Left hindlimb (tissue), 1 donor: ENCODE measurements at regions not wholly inside any gene's neighbourhood (a gene's known extent, or its start where the extent isn't known, plus 50 kb on each side); places are given as distances from the start of the nearest gene placed in this dataset.
A peak's percentile ranks its signal among the peaks of the same experiment; 100 is the strongest.

ENCODE experiments used
- DNase-seq: peaks from one replicate; pipeline ENCODE4 v3.0.0-alpha.2; 2018

DNA sequence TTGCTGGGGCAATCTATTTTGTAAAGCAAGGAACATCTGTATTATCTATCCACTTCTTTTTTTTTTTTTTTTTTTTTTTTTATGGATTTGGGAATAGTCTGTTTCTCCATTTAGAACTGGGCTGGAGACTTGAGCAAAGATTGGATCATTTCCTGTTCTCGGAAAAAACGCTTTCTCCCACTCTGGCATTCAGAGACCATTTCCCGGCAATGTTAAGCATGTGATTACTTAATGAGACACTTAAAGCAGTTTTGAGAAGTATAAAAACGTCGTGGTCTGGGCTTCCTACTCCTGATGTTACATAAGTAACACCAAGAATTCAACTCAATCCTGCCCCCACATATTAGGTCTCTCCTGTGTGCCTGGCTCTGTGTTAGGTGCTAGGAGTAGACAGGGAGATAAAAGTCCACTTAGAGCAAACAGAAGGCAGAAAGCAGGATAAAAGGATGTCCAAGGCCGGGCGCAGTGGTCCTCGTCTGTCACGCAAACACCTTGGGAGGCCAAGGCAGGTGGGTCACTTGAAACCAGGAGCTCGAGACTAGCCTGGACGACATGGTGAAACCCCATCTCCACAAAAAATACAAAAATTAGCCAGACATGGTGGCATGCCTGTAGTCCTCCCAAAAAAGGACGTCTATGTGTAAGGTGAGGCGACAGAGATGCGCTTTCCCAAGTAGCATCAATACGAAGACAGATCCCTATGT lies 152.1 kb upstream of the GSC start:
- peak; percentile 67 for DNase-seq

DNA sequence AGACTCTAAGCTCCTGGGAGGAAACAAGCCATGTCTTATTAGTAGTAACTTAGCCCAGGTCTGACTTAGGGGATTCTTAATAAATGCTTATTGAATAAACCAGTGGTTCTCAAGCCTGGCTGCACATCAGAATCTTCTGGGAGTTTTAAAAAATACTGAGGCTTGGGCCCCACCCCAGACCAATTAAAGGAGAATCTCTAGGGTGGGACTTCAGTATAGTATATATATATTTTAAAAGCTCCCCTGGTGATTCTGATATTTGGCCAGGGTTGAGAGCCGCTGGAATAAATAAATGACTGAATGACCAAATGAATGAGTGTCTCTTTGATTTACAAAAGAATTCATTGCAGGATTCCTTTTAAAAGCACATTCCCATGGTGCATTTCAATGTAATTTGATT lies 151.5 kb upstream of the GSC start:
- no peak for DNase-seq

DNA sequence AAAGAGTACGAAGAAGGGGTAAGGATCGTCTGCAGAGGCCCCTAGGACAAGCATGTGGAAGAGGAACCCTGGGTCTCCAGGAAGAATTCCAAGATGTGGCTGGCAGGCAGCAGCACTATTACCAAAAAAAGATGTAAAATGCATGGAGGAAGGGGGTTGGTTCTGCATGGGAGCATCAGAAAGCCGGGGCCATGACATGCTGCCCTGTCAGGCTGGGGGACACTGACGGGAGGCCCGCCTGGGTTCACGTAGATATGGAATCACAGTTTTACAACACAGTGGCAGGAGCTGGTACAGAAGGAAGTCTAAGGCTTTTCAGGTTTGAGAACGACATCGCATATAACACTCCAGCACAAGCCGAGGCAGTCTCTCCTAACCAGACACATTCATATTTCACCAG lies 150.0 kb upstream of the GSC start:
- DNase-seq = no peak

DNA sequence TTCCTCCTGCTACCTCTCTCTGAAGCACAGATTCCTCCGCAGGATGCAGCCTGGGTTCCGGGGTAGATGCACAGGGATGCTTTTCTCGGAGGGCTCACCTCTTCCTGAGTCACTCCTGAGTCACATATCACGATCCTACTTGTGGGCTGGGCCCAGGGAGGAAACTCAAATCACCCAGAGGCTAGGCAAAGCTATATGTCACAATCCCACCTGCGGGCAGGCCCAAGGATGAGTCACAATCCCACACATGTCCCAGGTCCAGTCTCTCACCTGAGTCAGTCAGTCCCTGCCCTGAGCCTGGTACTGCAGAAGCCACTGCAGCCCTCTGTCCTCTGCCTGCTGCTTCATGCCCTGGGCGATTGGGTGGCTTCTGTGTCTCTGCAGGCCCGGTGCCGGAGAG lies 149.0 kb upstream of the GSC start:
- no peak for DNase-seq

DNA sequence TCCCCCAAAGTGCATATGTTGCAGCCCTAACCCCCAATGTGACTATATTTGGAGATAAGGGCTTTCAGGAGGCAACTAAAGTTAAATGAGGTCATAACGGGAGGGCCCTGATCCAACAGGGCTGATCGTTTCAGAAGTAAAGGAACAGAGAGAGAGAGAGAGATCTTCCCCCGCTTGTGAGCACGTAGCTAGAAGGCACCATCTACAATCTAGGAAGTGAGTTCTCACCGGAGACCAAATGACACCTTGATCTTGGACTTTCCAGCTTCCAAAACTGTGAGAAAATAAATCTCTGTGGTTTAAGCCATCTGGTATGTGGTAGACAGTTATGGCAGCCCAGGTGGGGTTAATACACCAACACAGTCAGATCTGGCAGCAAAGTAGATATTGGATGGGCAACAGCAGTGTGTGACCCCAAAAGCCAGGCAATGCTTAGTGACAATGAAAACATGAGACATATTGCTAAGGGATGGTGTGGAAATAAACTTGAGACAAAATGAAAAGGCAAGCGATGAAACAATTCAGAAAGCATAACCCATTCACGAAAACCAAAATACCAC lies 147.2 kb upstream of the GSC start:
- no peak for DNase-seq

DNA sequence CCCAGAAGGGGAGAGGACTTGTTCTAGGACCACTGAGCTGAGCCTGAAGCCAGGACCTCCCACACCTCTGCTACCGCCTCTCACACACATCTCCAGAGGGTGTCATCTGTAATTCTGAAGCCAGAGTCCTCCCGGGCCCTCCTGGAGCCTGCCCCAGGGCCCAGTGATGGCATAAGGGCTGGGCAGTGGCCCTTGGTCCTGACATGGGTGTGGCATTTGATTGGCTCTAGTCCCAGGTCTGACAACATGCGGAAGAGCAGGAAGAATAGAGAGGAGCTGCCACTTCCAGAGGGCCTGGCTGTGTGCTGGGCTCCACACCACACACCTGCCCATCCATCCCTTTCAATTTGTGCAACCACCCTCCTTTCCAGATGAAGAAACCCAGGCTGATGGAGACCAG lies 144.3 kb upstream of the GSC start:
- DNase-seq = no peak

DNA sequence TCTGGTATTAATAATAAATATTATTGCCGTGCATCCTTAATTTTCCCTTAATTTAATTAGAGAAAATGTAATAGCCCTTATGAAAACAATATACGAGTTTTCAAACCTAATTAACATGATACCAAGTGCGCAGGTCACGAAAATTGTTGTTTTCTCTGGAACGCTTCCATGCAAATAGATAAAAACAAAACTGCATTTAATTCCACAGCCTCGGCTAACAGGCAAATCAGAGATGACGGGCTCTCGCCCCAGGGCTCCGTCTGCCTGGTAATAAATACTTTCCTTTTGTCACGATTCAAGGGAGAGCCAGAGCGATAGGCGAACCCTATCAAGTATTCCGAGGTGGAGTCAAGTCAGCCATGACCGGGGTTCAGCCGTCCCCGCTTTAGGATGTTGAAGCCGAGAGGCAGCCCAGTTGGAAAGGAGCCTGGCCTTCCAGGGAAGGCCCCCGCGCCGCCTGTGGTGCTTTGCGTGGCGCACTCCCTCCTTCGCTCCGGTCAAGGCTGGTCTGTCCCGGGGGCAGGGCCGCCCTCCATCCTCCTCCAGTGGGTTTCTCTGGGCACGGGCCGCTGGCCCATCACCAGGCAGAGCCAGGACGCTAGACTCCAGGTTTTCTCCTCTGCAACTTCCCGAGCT lies 137.8 kb upstream of the GSC start:
- DNase-seq = no peak

DNA sequence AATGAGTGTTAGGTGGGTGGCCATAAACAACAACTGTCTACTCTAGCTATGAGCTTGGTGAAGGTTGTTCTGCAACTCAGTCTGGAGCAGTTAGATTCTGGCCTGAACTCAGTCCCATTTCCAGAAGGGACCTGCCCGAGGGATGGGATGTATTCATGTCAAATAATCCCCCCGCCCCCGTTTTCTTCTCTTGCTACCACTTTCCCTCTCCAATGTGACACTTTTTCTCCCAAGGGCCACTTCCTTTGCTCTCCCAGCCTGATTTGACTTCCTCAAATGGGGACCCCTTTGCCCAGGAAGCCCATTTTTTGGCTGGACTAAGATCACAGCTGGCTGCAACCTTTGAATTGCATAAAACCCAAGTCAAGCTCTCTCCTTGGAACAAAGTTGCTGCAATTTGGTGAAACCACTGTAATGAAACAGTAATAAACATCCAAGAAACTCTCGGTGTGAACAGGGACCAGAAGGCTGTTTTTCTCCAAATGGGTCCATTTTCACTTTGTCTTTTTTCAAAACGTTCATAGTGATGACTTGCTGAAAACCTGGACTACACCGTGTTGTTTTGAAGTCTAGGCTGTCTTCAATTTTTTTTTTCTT lies 137.2 kb upstream of the GSC start:
- no peak for DNase-seq

DNA sequence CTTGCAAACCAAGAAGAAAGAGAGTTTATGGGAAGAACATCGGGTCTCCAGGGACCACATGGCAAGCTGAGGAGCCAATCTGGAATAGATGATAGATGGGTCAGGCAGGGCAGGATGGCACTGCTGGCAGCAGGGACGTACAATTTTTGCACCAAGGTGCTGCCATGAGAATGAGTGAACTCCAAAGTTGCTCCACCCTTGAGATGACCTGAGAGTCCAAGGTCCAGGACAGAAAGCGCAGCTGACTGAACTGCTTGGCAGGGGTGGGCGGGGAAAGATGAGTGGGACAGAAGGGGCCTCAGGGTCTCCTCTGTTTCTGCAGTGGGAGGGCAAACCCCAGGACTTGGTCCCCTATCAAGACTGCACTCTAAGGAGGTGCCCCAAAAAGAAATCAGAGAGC lies 136.7 kb upstream of the GSC start:
- DNase-seq = no peak

DNA sequence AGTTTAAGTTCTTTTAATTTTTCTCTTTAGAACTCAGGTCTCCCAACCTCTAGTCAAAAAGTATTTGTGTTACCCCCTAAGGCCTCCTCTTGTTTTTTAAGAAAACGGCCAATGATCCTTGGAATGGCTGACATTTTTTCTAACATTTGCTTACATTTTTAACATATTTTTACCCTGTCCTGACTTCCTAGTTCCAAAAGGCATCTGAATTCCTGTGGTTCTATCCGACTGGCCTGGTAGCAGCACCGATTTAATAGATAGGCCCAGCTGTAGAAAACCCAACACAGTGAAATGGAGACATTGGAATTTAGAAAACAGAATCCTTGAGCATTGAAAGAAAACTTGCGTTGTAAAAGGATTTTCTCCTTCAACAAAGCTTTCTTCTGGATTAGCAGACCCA lies 134.7 kb upstream of the GSC start:
- no peak for DNase-seq

DNA sequence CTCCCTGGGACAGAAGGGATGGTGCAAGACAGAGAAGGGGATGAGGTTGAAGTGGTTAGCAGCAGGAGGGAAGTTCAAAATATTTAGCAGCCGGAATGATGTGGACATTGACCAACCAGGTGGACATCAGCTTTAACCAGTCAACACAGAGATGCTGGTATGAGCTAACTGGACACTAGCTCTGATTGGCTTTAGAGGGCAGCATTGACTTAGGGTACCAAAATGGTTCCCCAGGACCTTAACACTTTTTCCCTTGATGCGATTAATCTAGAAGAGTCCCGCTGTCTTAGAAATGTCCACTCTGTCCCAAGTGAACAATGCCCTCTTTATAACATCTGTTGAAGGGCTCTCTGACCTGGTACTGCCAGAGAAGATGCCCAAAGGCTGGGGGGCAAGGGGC lies 134.0 kb upstream of the GSC start:
- DNase-seq = no peak

DNA sequence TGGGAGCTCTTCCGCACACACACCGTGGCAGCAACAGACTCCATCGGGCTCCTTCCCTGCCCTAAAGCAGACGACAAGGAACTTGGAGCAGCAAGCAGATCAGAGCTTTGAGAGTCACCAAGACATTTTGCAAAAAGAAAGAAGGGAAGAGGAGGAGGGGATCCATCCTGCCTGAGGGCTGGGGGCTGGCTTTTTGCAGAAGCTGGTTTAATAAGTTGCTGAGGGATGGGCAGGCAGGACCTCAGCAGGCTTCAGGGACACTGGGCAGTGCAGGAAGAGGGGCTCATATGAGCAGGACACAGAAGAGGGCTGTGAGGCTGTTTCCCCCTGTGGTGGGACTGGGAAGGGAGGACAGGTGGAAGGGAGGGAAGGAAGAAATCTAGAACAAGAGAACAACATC lies 133.4 kb upstream of the GSC start:
- no peak for DNase-seq

DNA sequence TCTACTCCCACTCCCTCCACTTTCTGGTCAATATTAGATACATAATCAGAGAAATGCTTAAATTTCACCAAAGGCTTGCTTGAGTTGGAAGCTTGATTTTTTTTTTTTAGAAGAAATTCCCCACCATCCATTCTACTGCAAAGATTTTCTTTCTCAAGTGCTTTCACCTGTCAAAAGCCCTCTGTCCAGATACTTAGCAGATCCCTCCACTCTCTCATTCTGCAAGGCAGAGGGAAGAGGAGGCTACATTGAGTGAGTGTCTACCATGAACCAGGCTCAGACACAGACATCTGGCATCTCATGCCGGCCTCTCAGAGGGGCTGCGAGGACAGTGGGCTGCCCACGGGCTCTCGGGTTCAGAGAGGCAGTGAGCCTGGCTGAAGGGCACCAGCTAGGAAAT lies 127.6 kb upstream of the GSC start:
- no peak for DNase-seq

DNA sequence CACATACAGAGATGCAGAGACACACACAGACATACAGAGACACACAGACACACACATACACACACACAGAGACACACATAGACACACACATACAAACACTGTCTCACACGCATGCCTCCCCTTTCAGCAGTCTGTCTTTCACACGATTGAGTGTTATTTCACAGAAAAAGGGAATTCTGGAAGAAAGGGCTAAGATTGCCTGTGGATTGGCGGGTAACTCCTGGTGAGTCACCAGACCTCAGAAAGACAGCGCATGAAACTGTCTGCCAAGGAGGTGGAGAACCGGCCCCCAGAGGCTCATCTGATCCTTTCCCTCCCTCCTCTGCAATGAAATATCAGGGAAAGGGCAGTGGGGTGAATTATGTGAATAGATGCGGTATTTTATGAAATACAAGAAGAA lies 127.2 kb upstream of the GSC start:
- DNase-seq = peak; percentile 54

DNA sequence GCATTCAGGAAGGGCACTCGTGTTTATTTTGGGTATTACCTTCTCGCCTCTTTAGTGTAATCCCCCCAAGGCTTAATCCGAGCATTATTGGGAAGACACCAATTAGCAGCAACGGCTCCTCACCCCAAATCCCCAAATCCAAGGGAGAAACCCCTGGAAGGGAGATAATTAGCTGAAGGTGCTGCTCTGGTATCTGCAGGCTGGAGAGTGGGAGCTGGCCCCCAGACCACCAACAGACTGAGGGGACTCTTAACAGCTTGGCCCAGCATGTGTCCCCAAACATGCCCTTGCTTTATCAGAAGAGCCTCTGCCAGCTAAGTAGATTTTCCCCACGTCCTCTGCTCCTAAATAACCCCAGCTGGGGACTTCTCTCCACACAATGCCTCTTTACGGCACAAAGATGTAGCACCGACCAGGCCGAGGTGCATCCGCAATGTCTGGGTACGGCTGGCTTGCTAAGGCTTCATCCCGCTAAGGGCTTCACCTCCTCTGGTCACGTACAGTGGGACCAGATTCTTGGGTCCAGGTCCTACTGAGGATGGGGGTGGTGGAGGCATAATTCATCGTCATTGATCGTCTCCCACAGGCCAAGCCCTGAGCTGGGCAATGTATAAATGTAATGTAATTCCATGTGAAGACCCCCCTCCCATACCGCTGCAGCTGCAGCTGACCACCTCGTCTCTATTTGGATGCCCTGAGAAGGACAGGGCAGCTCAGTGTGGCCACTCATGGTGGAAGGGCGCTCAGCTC lies 123.7 kb upstream of the GSC start:
- no peak for DNase-seq

DNA sequence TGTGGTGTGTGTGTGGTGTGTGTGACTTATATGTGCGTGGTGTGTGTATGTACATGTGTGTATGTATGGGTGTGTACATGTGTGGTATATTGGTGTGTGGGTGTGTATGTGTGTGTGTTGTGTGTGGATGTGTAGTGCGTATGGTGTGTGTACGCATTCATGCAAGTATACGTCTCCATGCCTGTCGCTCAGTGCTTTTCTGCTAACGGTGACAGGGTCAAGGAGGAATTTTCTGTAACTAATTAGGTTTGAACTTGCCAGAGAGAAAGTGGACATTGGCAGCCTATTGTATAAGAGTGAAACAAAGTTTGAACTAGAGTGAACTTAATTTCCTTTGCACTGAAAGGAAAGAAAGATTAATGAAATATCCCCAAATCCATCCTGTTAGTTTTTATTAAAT lies 120.9 kb upstream of the GSC start:
- DNase-seq = no peak

DNA sequence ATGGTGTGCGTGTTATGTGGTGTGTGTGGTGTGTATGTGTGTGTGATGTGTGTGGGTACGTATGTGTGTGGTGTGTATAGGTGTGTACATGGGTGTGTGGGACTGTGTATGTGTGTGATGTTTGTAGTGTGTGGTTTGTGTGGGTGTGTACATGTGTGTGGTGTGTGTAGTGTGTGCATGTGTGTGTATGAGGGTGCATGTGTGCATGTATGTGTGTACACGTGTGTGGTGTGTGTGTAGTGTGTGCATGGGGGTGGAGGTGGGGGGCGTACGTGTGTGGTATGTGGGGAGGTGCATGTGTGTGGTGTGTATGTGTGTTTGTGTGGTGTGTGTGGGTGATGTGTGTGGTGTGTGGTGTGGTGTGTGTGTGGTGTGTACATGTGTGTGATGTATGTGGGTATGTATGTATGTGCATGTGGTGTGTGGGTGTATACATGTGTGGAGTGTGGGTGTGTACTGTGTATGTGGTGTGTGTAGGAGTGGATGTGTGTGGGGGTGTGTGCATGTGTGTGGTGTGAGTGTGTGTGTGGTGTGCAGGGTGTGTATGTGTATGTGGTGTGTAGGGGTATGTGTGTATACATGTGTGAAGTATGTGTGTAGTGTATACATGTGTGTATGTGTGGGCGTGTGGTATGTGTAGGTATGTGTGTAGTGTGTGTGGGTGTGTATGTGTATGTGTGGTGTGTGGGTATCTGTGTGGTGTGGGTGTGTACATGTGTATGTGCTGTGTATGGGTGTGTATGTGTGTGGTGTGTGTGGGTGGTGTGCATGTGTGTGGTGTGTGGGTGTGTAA lies 119.8 kb upstream of the GSC start:
- no peak for DNase-seq

DNA sequence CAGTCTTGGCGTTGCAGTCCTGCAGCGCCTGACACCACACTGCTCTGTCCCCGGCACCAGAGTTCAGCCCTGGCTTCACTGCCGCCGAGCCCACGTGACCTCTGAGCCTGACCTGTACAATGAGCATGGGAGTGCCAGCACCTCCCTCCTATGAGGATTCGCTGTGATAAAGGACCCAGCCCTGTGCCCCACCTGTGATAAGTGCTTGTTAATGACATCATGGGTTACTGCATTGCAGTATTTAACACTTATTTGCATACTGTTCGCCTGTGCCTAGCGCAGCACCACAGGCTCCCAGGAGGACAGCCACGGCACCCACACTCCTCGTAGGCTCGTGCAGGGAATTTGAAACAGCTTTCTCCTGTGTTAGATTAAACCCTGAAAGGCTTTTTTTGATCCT lies 118.2 kb upstream of the GSC start:
- no peak for DNase-seq

DNA sequence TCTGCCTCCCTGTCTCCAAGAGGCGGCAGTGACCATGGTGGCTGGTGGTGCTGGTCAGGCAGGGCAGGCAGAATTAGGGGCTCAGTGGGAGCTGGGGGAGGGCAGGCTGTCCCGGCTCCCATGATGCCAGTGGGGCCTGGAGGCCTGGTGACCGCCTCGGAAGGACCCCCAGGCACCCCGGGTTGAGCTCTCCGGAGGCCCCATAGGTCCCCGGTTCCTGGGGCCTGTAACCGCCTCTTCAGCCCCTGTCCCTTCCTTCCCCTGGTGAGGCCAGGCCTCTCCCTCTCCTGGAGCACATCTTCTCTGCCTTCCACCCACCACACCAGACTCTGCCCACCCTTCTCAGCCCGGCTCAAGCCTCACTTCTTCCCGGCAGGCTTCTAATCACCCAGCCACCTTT lies 117.7 kb upstream of the GSC start:
- no peak for DNase-seq

DNA sequence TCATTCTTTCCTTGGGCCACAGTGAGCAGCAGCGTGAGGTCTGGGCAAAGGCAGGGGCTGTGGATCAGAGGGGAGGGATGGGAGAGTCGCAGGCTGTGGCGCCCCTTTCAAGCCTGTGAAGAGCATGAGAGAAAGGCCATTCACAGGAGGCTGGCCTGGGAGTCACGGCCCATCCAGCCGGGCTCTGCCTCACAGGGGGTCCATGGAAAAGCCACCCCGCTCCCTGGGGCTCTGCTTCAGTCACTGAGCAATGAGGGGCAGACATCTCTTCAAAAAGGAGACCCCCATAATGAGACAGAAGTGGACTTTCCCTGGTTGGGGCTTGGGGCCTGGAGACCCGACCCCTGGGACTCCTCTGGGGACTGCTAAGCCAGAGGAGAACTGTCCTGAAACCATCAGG lies 117.0 kb upstream of the GSC start:
- DNase-seq = no peak

DNA sequence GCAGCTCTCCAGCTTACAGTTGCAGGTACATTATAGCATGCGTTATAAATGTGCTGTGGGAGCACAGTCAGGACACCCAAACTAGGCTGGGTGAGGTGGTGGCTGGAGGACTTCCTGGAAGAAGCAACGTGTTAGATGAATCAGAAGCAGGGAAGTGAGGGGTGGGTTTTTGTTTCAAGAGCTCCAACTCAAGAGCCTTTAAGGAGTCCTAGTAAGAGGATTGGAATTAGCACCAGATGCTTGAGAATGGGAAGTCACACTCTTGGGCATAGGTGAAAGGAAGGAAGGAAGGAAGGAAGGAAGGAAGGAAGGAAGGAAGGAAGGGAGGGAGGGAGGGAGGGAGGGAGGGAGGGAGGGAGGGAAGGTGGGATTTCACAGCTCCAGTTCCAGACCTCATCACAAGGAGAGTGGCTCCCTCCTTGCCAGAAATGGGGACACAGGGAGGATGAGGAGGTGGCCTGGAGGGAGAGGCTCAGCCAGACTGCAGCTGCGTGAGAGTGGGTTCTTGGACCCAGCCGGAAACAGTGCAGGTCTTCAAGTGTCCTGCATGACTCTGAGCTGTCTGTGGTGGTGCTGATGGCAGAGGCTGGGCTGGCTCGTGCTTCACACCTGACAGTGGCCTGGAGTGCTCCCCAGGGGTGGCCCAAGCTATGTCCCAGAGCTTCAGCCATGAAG lies 115.7 kb upstream of the GSC start:
- DNase-seq = no peak

DNA sequence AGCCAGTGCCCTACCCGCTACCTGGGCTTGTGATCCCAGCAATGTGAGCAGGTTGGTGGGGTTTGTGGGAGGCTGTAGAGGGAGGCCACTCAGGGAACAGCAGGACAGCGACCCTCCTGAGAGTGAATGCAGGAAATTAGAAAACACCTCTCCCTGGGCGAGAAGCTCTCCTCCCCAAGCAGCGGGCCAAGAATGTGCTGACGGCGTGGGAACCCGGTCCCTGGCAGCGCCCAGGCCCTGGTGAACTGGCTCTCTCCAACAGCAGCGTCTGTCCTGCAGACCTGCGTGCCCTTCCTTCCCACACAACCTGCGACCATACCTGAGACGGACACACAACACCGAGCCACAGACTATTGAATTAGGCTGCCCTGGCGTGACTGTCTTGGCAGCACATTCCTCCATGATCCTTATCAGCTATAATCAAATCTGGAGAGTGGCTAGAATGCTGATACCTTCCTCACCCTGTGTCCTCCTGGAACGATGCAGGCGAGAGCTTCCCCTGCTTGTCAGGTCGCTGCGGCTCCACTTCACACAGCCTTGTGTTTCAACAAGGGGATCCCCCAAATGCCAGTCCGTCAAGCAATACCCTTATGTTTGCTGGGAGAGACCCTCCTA lies 114.8 kb upstream of the GSC start:
- no peak for DNase-seq
